Ectodermal cell (in vitro differentiated cells): ENCODE measurements at regions not wholly inside any gene's neighbourhood (a gene's known extent, or its start where the extent isn't known, plus 50 kb on each side); places are given as distances from the start of the nearest gene placed in this dataset.
"Not testable (repeated sequence)": the region's sequence is repeated elsewhere in the genome, so short reads cannot be mapped to it uniquely, and the experiment has no call there.

Source experiments
- H3K27ac ChIP-seq: 2 replicates; pipeline ENCODE4 v1.7.0; 2013; ENCODE audit warnings: mild to moderate bottlenecking, low read depth, low read length; ENCODE audit not compliant: insufficient read depth, poor library complexity, severe bottlenecking
- H3K27me3 ChIP-seq: 2 replicates; pipeline ENCODE4 v1.7.0; 2013; ENCODE audit warnings: mild to moderate bottlenecking, low read length; ENCODE audit not compliant: insufficient read depth, control insufficient read depth, poor library complexity, severe bottlenecking
- H3K36me3 ChIP-seq: one replicate; pipeline ENCODE4 v1.7.0; 2013; ENCODE audit warnings: low read length; ENCODE audit not compliant: control insufficient read depth, insufficient read depth
- H3K4me1 ChIP-seq: one replicate; pipeline ENCODE4 v1.7.0; 2013; ENCODE audit warnings: low read length; ENCODE audit not compliant: control insufficient read depth, insufficient read depth
- H3K4me3 ChIP-seq: 2 replicates; pipeline ENCODE4 v1.7.0; 2013; ENCODE audit warnings: low read depth, low read length, control low read depth; ENCODE audit not compliant: insufficient read depth
- H3K9me3 ChIP-seq: 2 replicates; pipeline ENCODE4 v1.7.0; 2013; ENCODE audit warnings: mild to moderate bottlenecking, low read length, moderate library complexity; ENCODE audit not compliant: control insufficient read depth
- WGBS, 2 experiments: methylation state at CpG; one replicate each; pipeline ENCODE4 v1.1.7; 2013; ENCODE audit warnings: missing lambda C conversion rate in 2 of 2; 5-methylcytosine and 5-hydroxymethylcytosine counted together

GRCh38 chr3:107925851-107926250, 165.0 kb downstream of the CD47 start:
- no peaks in the 10 kb centered on the region for H3K4me1 ChIP-seq
- peaks cover 8% of the 10 kb centered on the region for H3K27me3 ChIP-seq
- WGBS, 2 experiments: 93 to 98% methylated on average over 5 of the region's 5 CpGs
- no peaks in the 10 kb centered on the region for H3K9me3 ChIP-seq
- no peak overlapping the region for H3K4me3 ChIP-seq
- H3K36me3 ChIP-seq: no peaks in the 10 kb centered on the region
- H3K27ac ChIP-seq: no peak overlapping the region

GRCh38 chr3:107921038-107921437, 169.8 kb downstream of the CD47 start:
- no peaks in the 10 kb centered on the region for H3K36me3 ChIP-seq
- H3K9me3 ChIP-seq: no peaks in the 10 kb centered on the region
- 76 to 100% methylated on average over 1 of the region's 1 CpG for WGBS, 2 experiments
- H3K27me3 ChIP-seq: no peaks in the 10 kb centered on the region
- no peak overlapping the region for H3K4me3 ChIP-seq
- no peak overlapping the region for H3K27ac ChIP-seq
- no peaks in the 10 kb centered on the region for H3K4me1 ChIP-seq

GRCh38 chr3:107920538-107920937, 170.3 kb downstream of the CD47 start:
- H3K4me1 ChIP-seq: no peaks in the 10 kb centered on the region
- H3K27me3 ChIP-seq: no peaks in the 10 kb centered on the region
- no peaks in the 10 kb centered on the region for H3K9me3 ChIP-seq
- no peaks in the 10 kb centered on the region for H3K36me3 ChIP-seq
- H3K4me3 ChIP-seq: no peak overlapping the region
- no peak overlapping the region for H3K27ac ChIP-seq
- WGBS, 2 experiments: 94 to 100% methylated on average over 2 of the region's 2 CpGs

GRCh38 chr3:107919239-107919638, 171.6 kb downstream of the CD47 start:
- Histone ChIP-seq H3K9me3 (no peaks in the 10 kb centered on the region), H3K27ac (no peak overlapping the region), H3K36me3 (no peaks in the 10 kb centered on the region), H3K4me1 (no peaks in the 10 kb centered on the region), H3K4me3 (no peak overlapping the region), H3K27me3 (no peaks in the 10 kb centered on the region)
- 75% methylated on average over 3 of the region's 3 CpGs for WGBS, 2 experiments

GRCh38 chr3:107916171-107916570, 174.7 kb downstream of the CD47 start:
- Histone ChIP-seq H3K36me3 (no peaks in the 10 kb centered on the region), H3K4me3 (no peak overlapping the region), H3K4me1 (no peaks in the 10 kb centered on the region), H3K9me3 (no peaks in the 10 kb centered on the region), H3K27ac (no peak overlapping the region), H3K27me3 (no peaks in the 10 kb centered on the region)
- 85 to 94% methylated on average over 6 of the region's 6 CpGs for WGBS, 2 experiments

GRCh38 chr3:107915706-107916105, 175.1 kb downstream of the CD47 start:
- Histone ChIP-seq H3K27me3 (no peaks in the 10 kb centered on the region), H3K9me3 (no peaks in the 10 kb centered on the region), H3K36me3 (no peaks in the 10 kb centered on the region), H3K27ac (no peak overlapping the region), H3K4me1 (no peaks in the 10 kb centered on the region), H3K4me3 (no peak overlapping the region)
- WGBS, 2 experiments: 83 to 100% methylated on average over 1 of the region's 1 CpG

- no peak overlapping the region for H3K27ac ChIP-seq
- H3K27me3 ChIP-seq: no peaks in the 10 kb centered on the region
- H3K4me1 ChIP-seq: no peaks in the 10 kb centered on the region
- H3K36me3 ChIP-seq: no peaks in the 10 kb centered on the region
- no peak overlapping the region for H3K4me3 ChIP-seq
- H3K9me3 ChIP-seq: no peaks in the 10 kb centered on the region
These were observed 177.1 kb downstream of the CD47 start for GRCh38 chr3:107913701-107914100.

GRCh38 chr3:107911337-107912000, 179.4 kb downstream of the CD47 start:
- no peak overlapping the region for H3K4me3 ChIP-seq
- no peaks in the 10 kb centered on the region for H3K36me3 ChIP-seq
- no peak overlapping the region for H3K27ac ChIP-seq
- WGBS, 2 experiments: 93 to 94% methylated on average over 2 to 3 of the region's 3 CpGs
- H3K9me3 ChIP-seq: no peaks in the 10 kb centered on the region
- no peaks in the 10 kb centered on the region for H3K27me3 ChIP-seq
- H3K4me1 ChIP-seq: no peaks in the 10 kb centered on the region

- Histone ChIP-seq H3K4me1 (no peaks in the 10 kb centered on the region), H3K4me3 (no peak overlapping the region), H3K27me3 (no peaks in the 10 kb centered on the region), H3K36me3 (no peaks in the 10 kb centered on the region), H3K9me3 (no peaks in the 10 kb centered on the region), H3K27ac (no peak overlapping the region)
- WGBS, 2 experiments: 79 to 84% methylated on average over 4 of the region's 4 CpGs
These were observed 180.0 kb downstream of the CD47 start for GRCh38 chr3:107910713-107911259.

- not testable (repeated sequence) for H3K36me3 ChIP-seq, H3K27me3 ChIP-seq, H3K4me3 ChIP-seq, H3K9me3 ChIP-seq, H3K4me1 ChIP-seq, H3K27ac ChIP-seq
- WGBS, 2 experiments: 75 to 80% methylated on average over 3 of the region's 3 CpGs
These were observed 181.2 kb downstream of the CD47 start for GRCh38 chr3:107909583-107909982.

- H3K27me3 ChIP-seq: no peaks in the 10 kb centered on the region
- H3K9me3 ChIP-seq: no peaks in the 10 kb centered on the region
- no peak overlapping the region for H3K4me3 ChIP-seq
- H3K27ac ChIP-seq: no peak overlapping the region
- H3K36me3 ChIP-seq: no peaks in the 10 kb centered on the region
- no peaks in the 10 kb centered on the region for H3K4me1 ChIP-seq
These were observed 182.8 kb downstream of the CD47 start for GRCh38 chr3:107907996-107908395.
